ENCODE measurements at regions not wholly inside any gene's neighbourhood (a gene's known extent, or its start where the extent isn't known, plus 50 kb on each side); places are given as distances from the start of the nearest gene placed in this dataset.
"Not testable (repeated sequence)": the region's sequence is repeated elsewhere in the genome, so short reads cannot be mapped to it uniquely, and the experiment has no call there.

- H3K4me1 ChIP-seq; H3K27me3 ChIP-seq; ATAC-seq (ENCODE audit: low FRiP score in 2 of 2); H3K36me3 ChIP-seq; H3K27ac ChIP-seq; H3K4me3 ChIP-seq; DNase-seq: not testable (repeated sequence)
- H3K9me3 ChIP-seq, result peaks cover 0 to 70% (median 33%) of the 10 kb centered on the region in 4 donors
- WGBS, 2 donors, result 56 to 63% methylated on average over 5 of the region's 5 CpGs
Measured at GRCh38 chr22:11608486-11608885, 3919.5 kb upstream of the OR11H1 start.

GRCh38 chr22:11609193-11609592, 3918.8 kb upstream of the OR11H1 start:
- WGBS, 2 donors, result 81 to 86% methylated on average over 4 of the region's 4 CpGs
- not testable (repeated sequence) for H3K4me1 ChIP-seq; ATAC-seq (ENCODE audit: low FRiP score in 2 of 2); H3K36me3 ChIP-seq; DNase-seq; H3K27ac ChIP-seq; H3K4me3 ChIP-seq; H3K27me3 ChIP-seq
- H3K9me3 ChIP-seq, result peaks cover 0 to 76% (median 36%) of the 10 kb centered on the region in 4 donors

GRCh38 chr22:11611280-11611679, 3916.7 kb upstream of the OR11H1 start:
- peak in 1 of 2 donors; percentile 83 for DNase-seq
- not testable (repeated sequence) for H3K27ac ChIP-seq; H3K36me3 ChIP-seq; H3K4me1 ChIP-seq; H3K4me3 ChIP-seq; H3K27me3 ChIP-seq; ATAC-seq (ENCODE audit: low FRiP score in 2 of 2)
- H3K9me3 ChIP-seq, result peaks cover 0 to 67% (median 32%) of the 10 kb centered on the region in 4 donors
- 86 to 88% methylated on average over 20 of the region's 20 CpGs for WGBS, 2 donors

GRCh38 chr22:11611876-11612275, 3916.1 kb upstream of the OR11H1 start:
- H3K4me3 ChIP-seq; ATAC-seq (ENCODE audit: low FRiP score in 2 of 2); DNase-seq; H3K36me3 ChIP-seq; H3K27me3 ChIP-seq; H3K4me1 ChIP-seq; H3K27ac ChIP-seq: not testable (repeated sequence)
- WGBS, 2 donors, result 92 to 94% methylated on average over 7 of the region's 7 CpGs
- peaks cover 0 to 61% (median 31%) of the 10 kb centered on the region in 4 donors for H3K9me3 ChIP-seq

- not testable (repeated sequence) for H3K27me3 ChIP-seq; ATAC-seq (ENCODE audit: low FRiP score in 2 of 2); H3K27ac ChIP-seq; H3K4me3 ChIP-seq; H3K4me1 ChIP-seq; H3K36me3 ChIP-seq
- WGBS, 2 donors, result 86 to 89% methylated on average over 27 of the region's 27 CpGs
- peak in 1 of 2 donors; percentile 31 for DNase-seq
- peaks cover 0 to 63% (median 36%) of the 10 kb centered on the region in 4 donors for H3K9me3 ChIP-seq
Measured at GRCh38 chr22:11613081-11613897, 3914.7 kb upstream of the OR11H1 start.

GRCh38 chr22:11613898-11614755, 3913.9 kb upstream of the OR11H1 start:
- Histone ChIP-seq H3K4me3 (no peak overlapping the region), H3K27ac (no peak overlapping the region), H3K36me3 (no peaks in the 10 kb centered on the region), H3K27me3 (no peaks in the 10 kb centered on the region), H3K9me3 (peaks cover 0 to 63% (median 37%) of the 10 kb centered on the region in 4 donors), H3K4me1 (no peaks in the 10 kb centered on the region)
- WGBS, 2 donors, result 84 to 88% methylated on average over 26 of the region's 26 CpGs
- TF ChIP-seq POLR2AphosphoS5 (IDR thresholded peaks at IDR 0.05), result no peak
- TF ChIP-seq CTCF (IDR thresholded peaks at IDR 0.05), result no peak
- no peak for TF ChIP-seq EP300 (IDR thresholded peaks at IDR 0.05)
- TF ChIP-seq POLR2A (IDR thresholded peaks at IDR 0.05), result no peak
- DNase-seq (no peak), ATAC-seq (ENCODE audit: low FRiP score in 2 of 2) (no peak)

- not testable (repeated sequence) for H3K4me3 ChIP-seq; H3K4me1 ChIP-seq; H3K27me3 ChIP-seq; ATAC-seq (ENCODE audit: low FRiP score in 2 of 2); H3K36me3 ChIP-seq; DNase-seq; H3K27ac ChIP-seq
- WGBS, 2 donors, result 80% methylated on average over 20 of the region's 20 CpGs
- peaks cover 0 to 69% (median 38%) of the 10 kb centered on the region in 4 donors for H3K9me3 ChIP-seq
Measured at GRCh38 chr22:11614798-11615433, 3913.1 kb upstream of the OR11H1 start.
